Suprapubic skin (tissue), 4 donors: ENCODE measurements at regions not wholly inside any gene's neighbourhood (a gene's known extent, or its start where the extent isn't known, plus 50 kb on each side); places are given as distances from the start of the nearest gene placed in this dataset.

ENCODE experiments used
- DNase-seq, 2 donors: peaks; one replicate each; pipeline ENCODE4 v3.0.0-alpha.2; 2019; ENCODE audit warnings: low spot score in 2 of 2
- H3K27ac ChIP-seq: fragments of 200-600 bp; sonication (generic); one replicate; pipeline ENCODE4 v1.5.1; 2019
- H3K27me3 ChIP-seq: fragments of 200-600 bp; sonication (generic); one replicate; pipeline ENCODE4 v1.5.1; 2019
- H3K36me3 ChIP-seq: fragments of 200-600 bp; sonication (generic); one replicate; pipeline ENCODE4 v1.5.1; 2019
- H3K4me1 ChIP-seq: fragments of 200-600 bp; sonication (generic); one replicate; pipeline ENCODE4 v1.5.1; 2019
- H3K4me3 ChIP-seq: fragments of 200-600 bp; sonication (generic); one replicate; pipeline ENCODE4 v1.5.1; 2019; ENCODE audit warnings: mild to moderate bottlenecking
- H3K9me3 ChIP-seq: fragments of 200-600 bp; sonication (generic); one replicate; pipeline ENCODE4 v1.5.1; 2019
- EP300 ChIP-seq: sonication (generic); formaldehyde crosslinking; IDR thresholded peaks from one replicate; pipeline ENCODE4 v1.6.1; 2017; ENCODE audit warnings: antibody characterized with exemption
- POLR2A ChIP-seq, 2 donors: fragments of 450-650 bp; IDR thresholded peaks; one replicate each; pipeline ENCODE4 v1.6.1; 2017; ENCODE audit warnings: antibody characterized with exemption in 2 of 2, mild to moderate bottlenecking in 2 of 2, moderate library complexity in 2 of 2
- POLR2AphosphoS5 ChIP-seq, 3 donors: sonication (generic); formaldehyde crosslinking; IDR thresholded peaks; one replicate each; pipeline ENCODE4 v1.6.1; 2017; ENCODE audit warnings: antibody characterized with exemption in 3 of 3
- WGBS: methylation state at CpG from one replicate; pipeline ENCODE4 v1.1.5; 2018; 5-methylcytosine and 5-hydroxymethylcytosine counted together
- TF ChIP-seq, protein P1 (sequence below), 2 donors: fragments of 200-600 bp in 1 of 2; fragments of 450-650 bp in 1 of 2; sonication (generic) in 1 of 2; IDR thresholded peaks; one replicate each; pipeline ENCODE4 v1.5.1; 2016 to 2019; ENCODE audit warnings: antibody characterized with exemption in 2 of 2, mild to moderate bottlenecking in 1 of 2, moderate library complexity in 1 of 2

DNA sequence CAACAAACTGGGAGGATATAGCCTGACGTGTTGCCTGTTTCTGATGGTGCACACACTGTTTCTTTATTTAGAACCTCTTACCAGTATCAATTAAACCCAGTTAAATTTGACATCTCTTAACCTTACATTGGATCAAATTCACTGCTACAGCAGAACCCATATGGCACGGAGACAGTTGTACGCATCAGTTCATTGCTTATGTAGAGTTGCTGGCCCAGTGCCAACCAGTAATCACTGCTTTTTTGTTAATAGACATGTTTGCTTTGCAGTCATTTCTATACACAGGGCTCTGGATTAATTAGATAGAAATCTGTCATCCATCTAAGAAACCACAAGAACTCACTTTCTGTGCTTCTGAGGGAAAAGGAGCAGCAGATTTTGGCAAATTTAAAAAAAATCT is 154.0 kb downstream of the RWDD3 start:
- WGBS, result 55% methylated on average over 3 of the region's 3 CpGs
- H3K27me3 ChIP-seq, result no peaks in the 10 kb centered on the region
- TF ChIP-seq POLR2AphosphoS5 (IDR thresholded peaks at IDR 0.05), result no peak
- TF ChIP-seq EP300, result no peak
- no peak for TF ChIP-seq POLR2A (IDR thresholded peaks at IDR 0.05)
- TF ChIP-seq, protein P1, sequence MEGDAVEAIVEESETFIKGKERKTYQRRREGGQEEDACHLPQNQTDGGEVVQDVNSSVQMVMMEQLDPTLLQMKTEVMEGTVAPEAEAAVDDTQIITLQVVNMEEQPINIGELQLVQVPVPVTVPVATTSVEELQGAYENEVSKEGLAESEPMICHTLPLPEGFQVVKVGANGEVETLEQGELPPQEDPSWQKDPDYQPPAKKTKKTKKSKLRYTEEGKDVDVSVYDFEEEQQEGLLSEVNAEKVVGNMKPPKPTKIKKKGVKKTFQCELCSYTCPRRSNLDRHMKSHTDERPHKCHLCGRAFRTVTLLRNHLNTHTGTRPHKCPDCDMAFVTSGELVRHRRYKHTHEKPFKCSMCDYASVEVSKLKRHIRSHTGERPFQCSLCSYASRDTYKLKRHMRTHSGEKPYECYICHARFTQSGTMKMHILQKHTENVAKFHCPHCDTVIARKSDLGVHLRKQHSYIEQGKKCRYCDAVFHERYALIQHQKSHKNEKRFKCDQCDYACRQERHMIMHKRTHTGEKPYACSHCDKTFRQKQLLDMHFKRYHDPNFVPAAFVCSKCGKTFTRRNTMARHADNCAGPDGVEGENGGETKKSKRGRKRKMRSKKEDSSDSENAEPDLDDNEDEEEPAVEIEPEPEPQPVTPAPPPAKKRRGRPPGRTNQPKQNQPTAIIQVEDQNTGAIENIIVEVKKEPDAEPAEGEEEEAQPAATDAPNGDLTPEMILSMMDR (IDR thresholded peaks at IDR 0.05), result no peak
- no peak for DNase-seq
- H3K9me3 ChIP-seq, result no peaks in the 10 kb centered on the region
- no peak overlapping the region for H3K27ac ChIP-seq
- H3K4me1 ChIP-seq, result no peaks in the 10 kb centered on the region
- H3K4me3 ChIP-seq, result no peak overlapping the region
- no peaks in the 10 kb centered on the region for H3K36me3 ChIP-seq

DNA sequence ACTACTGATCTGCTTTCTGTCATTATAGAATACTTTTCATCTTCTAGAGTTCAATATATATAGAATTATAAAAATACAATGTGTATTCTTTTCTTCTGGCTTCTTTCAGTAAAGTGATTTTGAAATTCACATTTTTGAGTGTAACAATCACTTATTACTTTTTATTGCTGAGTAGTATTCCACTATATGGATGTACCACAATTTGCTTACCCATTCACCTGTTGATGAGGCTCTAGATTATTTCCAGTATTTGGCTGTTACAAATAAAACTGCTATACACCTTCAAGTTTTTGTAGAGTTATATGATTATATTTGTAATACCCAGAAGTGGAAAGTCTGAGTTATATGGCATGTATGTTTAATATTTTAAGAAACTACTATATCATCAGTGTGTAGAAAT is 159.4 kb downstream of the RWDD3 start:
- DNase-seq, result no peak
- Histone ChIP-seq H3K9me3 (no peaks in the 10 kb centered on the region), H3K4me3 (no peak overlapping the region), H3K27ac (no peak overlapping the region), H3K36me3 (no peaks in the 10 kb centered on the region), H3K27me3 (no peaks in the 10 kb centered on the region), H3K4me1 (no peaks in the 10 kb centered on the region)
- TF ChIP-seq EP300 (no peak), POLR2AphosphoS5 (IDR thresholded peaks at IDR 0.05) (no peak), POLR2A (IDR thresholded peaks at IDR 0.05) (no peak)
- TF ChIP-seq, protein P1 (IDR thresholded peaks at IDR 0.05), result no peak

DNA sequence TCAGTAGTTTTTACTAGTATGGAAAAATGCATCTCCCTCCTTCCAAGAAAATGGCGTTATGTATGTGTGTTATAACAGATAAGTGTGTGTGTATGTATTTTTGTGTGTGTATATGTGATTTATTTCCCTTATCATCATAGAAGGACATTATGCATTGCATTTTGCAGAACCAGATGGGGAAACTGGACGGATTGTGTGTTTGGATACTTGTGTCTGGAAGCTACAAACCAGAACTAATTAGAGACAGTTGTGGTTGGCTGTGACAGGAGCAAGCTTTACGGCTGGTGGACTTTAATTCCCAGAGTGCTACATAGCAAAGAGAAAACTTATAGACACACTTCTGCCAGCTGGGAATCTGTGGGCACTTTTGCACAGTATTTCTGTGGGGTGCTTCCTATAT is 162.5 kb downstream of the RWDD3 start:
- no peak for DNase-seq
- 60% methylated on average over 3 of the region's 3 CpGs for WGBS
- no peak overlapping the region for H3K27ac ChIP-seq
- H3K36me3 ChIP-seq, result no peaks in the 10 kb centered on the region
- H3K27me3 ChIP-seq, result no peaks in the 10 kb centered on the region
- no peak for TF ChIP-seq POLR2AphosphoS5 (IDR thresholded peaks at IDR 0.05)
- no peak for TF ChIP-seq POLR2A (IDR thresholded peaks at IDR 0.05)
- TF ChIP-seq, protein P1 (IDR thresholded peaks at IDR 0.05), result no peak
- no peak for TF ChIP-seq EP300
- H3K4me1 ChIP-seq, result no peaks in the 10 kb centered on the region
- no peaks in the 10 kb centered on the region for H3K9me3 ChIP-seq
- no peak overlapping the region for H3K4me3 ChIP-seq

DNA sequence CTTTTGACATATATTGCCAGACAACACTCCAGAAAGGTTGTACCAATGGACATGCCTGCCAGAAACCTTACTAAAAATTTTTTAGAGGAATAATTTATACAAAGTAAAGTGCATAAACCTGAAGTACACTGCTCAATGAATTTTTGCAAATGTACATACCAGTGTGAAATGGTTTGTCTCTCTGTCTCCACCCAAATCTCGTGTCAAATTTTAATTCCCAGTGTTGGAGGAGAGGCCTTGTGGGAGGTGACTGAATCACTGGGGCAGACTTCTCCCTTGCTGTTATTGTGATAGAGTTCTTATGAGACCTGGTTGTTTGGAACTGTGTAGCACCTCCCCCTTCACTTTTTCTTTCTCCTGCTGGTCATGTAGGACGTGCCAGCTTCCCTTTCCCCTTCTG is 168.8 kb downstream of the RWDD3 start:
- H3K4me3 ChIP-seq, result no peak overlapping the region
- no peak overlapping the region for H3K27ac ChIP-seq
- no peaks in the 10 kb centered on the region for H3K4me1 ChIP-seq
- H3K27me3 ChIP-seq, result no peaks in the 10 kb centered on the region
- TF ChIP-seq, protein P1 (IDR thresholded peaks at IDR 0.05), result no peak
- TF ChIP-seq POLR2AphosphoS5 (IDR thresholded peaks at IDR 0.05) (no peak), EP300 (no peak), POLR2A (IDR thresholded peaks at IDR 0.05) (no peak)
- H3K9me3 ChIP-seq, result peaks cover 6% of the 10 kb centered on the region
- H3K36me3 ChIP-seq, result no peaks in the 10 kb centered on the region
- DNase-seq, result no peak
- 74% methylated on average over 2 of the region's 2 CpGs for WGBS

DNA sequence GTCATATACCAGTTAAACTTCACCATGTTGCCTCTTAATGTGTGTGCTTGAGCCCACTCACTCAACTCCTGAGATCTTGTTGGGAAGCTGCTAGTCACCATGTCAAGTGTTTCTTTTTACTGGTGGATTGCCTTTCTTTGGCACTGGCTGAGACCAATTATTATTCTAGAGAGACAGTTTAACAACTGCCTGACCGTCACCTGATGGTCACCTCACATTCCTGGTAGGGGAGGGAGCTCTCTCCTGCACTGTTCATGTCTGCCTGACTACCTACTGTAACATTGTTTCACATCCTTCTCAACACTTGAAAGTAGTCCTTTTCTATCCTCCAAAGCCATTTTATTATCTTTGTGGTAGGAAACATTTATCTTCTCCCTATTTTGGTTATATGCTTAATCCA is 172.3 kb downstream of the RWDD3 start:
- 64% methylated on average over 1 of the region's 1 CpG for WGBS
- no peak overlapping the region for H3K27ac ChIP-seq
- TF ChIP-seq POLR2AphosphoS5 (IDR thresholded peaks at IDR 0.05), result no peak
- TF ChIP-seq, protein P1 (IDR thresholded peaks at IDR 0.05), result no peak
- no peak for TF ChIP-seq EP300
- no peak for TF ChIP-seq POLR2A (IDR thresholded peaks at IDR 0.05)
- no peaks in the 10 kb centered on the region for H3K36me3 ChIP-seq
- no peak overlapping the region for H3K4me3 ChIP-seq
- H3K27me3 ChIP-seq, result no peaks in the 10 kb centered on the region
- no peaks in the 10 kb centered on the region for H3K4me1 ChIP-seq
- H3K9me3 ChIP-seq, result peaks cover 6% of the 10 kb centered on the region
- DNase-seq, result no peak
